H9 (cell line): ENCODE measurements at regions not wholly inside any gene's neighbourhood (a gene's known extent, or its start where the extent isn't known, plus 50 kb on each side); places are given as distances from the start of the nearest gene placed in this dataset.

Experiments used
- DNase-seq: peaks from one replicate; pipeline ENCODE4 v3.0.0-alpha.2; 2017
- H2AFZ ChIP-seq: one replicate; pipeline ENCODE4 v1.6.1; 2013; ENCODE audit warnings: mild to moderate bottlenecking, low read length, control low read depth, moderate library complexity
- H2AK5ac ChIP-seq: 2 replicates; pipeline ENCODE4 v1.6.1; 2013; ENCODE audit warnings: low read length, control low read depth, mixed read lengths; ENCODE audit not compliant: insufficient read length
- H2BK120ac ChIP-seq: one replicate; pipeline ENCODE4 v1.6.1; 2013; ENCODE audit warnings: low read depth, mild to moderate bottlenecking, low read length, control low read depth, inconsistent platforms; ENCODE audit not compliant: poor library complexity, severe bottlenecking
- H2BK12ac ChIP-seq: 2 replicates; pipeline ENCODE4 v1.6.1; 2013; ENCODE audit warnings: low read length, control low read depth, mixed read lengths, low read depth; ENCODE audit not compliant: insufficient read length
- H2BK15ac ChIP-seq: 2 replicates; pipeline ENCODE4 v1.6.1; 2013; ENCODE audit warnings: low read depth, low read length, control low read depth
- H2BK20ac ChIP-seq: one replicate; pipeline ENCODE4 v1.6.1; 2013; ENCODE audit warnings: low read depth, mild to moderate bottlenecking, low read length, control low read depth, inconsistent platforms; ENCODE audit not compliant: poor library complexity, severe bottlenecking
- H2BK5ac ChIP-seq: 2 replicates; pipeline ENCODE4 v1.6.1; 2013; ENCODE audit warnings: low read length, control low read depth, mixed read lengths; ENCODE audit not compliant: insufficient read length
- H3K14ac ChIP-seq: 2 replicates; pipeline ENCODE4 v1.6.1; 2013; ENCODE audit warnings: low read length, control low read depth; ENCODE audit not compliant: insufficient read depth
- H3K18ac ChIP-seq: 2 replicates; pipeline ENCODE4 v1.6.1; 2013; ENCODE audit warnings: low read depth, mild to moderate bottlenecking, mixed read lengths, low read length, control low read depth; ENCODE audit not compliant: insufficient read length
- H3K23ac ChIP-seq: 2 replicates; pipeline ENCODE4 v1.6.1; 2013; ENCODE audit warnings: low read length, control low read depth, mixed read lengths, low read depth; ENCODE audit not compliant: insufficient read length
- H3K23me2 ChIP-seq: 2 replicates; pipeline ENCODE4 v1.6.1; 2013; ENCODE audit warnings: low read depth, mild to moderate bottlenecking, mixed read lengths, low read length, control low read depth; ENCODE audit not compliant: insufficient read length, poor library complexity, severe bottlenecking
- H3K27ac ChIP-seq: 2 replicates; pipeline ENCODE4 v1.5.1; 2013; ENCODE audit warnings: low read length, control low read depth, mixed read lengths, low read depth; ENCODE audit not compliant: insufficient read length
- H3K27me3 ChIP-seq: 2 replicates; pipeline ENCODE4 v1.6.1; 2013; ENCODE audit warnings: low read length, control low read depth, inconsistent platforms; ENCODE audit not compliant: insufficient read depth
- H3K4ac ChIP-seq: 2 replicates; pipeline ENCODE4 v1.6.1; 2013; ENCODE audit warnings: low read depth, mild to moderate bottlenecking, control low read depth, inconsistent platforms, low read length, moderate library complexity
- H3K4me1 ChIP-seq: 2 replicates; pipeline ENCODE4 v1.6.1; 2013; ENCODE audit warnings: low read length, control low read depth, inconsistent platforms; ENCODE audit not compliant: insufficient read depth
- H3K4me2 ChIP-seq: 2 replicates; pipeline ENCODE4 v1.6.1; 2013; ENCODE audit warnings: low read length, control low read depth, mixed read lengths; ENCODE audit not compliant: insufficient read length, insufficient read depth
- H3K56ac ChIP-seq: 2 replicates; pipeline ENCODE4 v1.6.1; 2013; ENCODE audit warnings: low read depth, mild to moderate bottlenecking, mixed read lengths, low read length, control low read depth; ENCODE audit not compliant: insufficient read length
- H3K79me1 ChIP-seq: 2 replicates; pipeline ENCODE4 v1.6.1; 2013; ENCODE audit warnings: low read depth, mild to moderate bottlenecking, moderate library complexity, low read length, control low read depth, inconsistent platforms; ENCODE audit not compliant: insufficient read depth, poor library complexity, severe bottlenecking
- H3K79me2 ChIP-seq: 2 replicates; pipeline ENCODE4 v1.6.1; 2013; ENCODE audit warnings: low read length, control low read depth, inconsistent platforms; ENCODE audit not compliant: insufficient read depth
- H3K9ac ChIP-seq: 2 replicates; pipeline ENCODE4 v1.6.1; 2013; ENCODE audit warnings: low read length, control low read depth, mixed read lengths; ENCODE audit not compliant: insufficient read length; ENCODE audit errors: extremely low read depth
- H3K9me3 ChIP-seq: one replicate; pipeline ENCODE4 v1.6.1; 2013; ENCODE audit warnings: low read depth, low read length, inconsistent platforms; ENCODE audit not compliant: control insufficient read depth
- H3T11ph ChIP-seq: one replicate; pipeline ENCODE4 v1.6.1; 2013; ENCODE audit warnings: mild to moderate bottlenecking, low read length, control low read depth, inconsistent platforms
- H4K20me1 ChIP-seq: one replicate; pipeline ENCODE4 v1.6.1; 2013; ENCODE audit not compliant: control insufficient read depth, insufficient read length, insufficient read depth
- H4K5ac ChIP-seq: 2 replicates; pipeline ENCODE4 v1.6.1; 2013; ENCODE audit warnings: low read depth, mild to moderate bottlenecking, mixed read lengths, low read length, control low read depth; ENCODE audit not compliant: insufficient read length
- H4K8ac ChIP-seq: replicated peaks from 2 replicates; pipeline ENCODE4 v1.6.1; 2013; ENCODE audit warnings: low read length, control low read depth, mixed read lengths, low read depth; ENCODE audit not compliant: insufficient read length
- H4K91ac ChIP-seq: 2 replicates; pipeline ENCODE4 v1.6.1; 2013; ENCODE audit warnings: low read depth, mild to moderate bottlenecking, moderate library complexity, mixed read lengths, low read length, control low read depth; ENCODE audit not compliant: insufficient read length
- H3K27ac Mint-ChIP-seq, 3 experiments: 2 replicates in 2 of 3; 3 replicates in 1 of 3; pipeline ENCODE4 v1.8.0; 2020 to 2021; ENCODE audit warnings: mixed read lengths in 3 of 3, mild to moderate bottlenecking in 1 of 3, moderate library complexity in 1 of 3
- H3K27me3 Mint-ChIP-seq: 2 replicates; pipeline ENCODE4 v1.8.0; 2021; ENCODE audit warnings: low read depth, mild to moderate bottlenecking, moderate library complexity, mixed read lengths
- H3K36me3 Mint-ChIP-seq, 3 experiments: 2 replicates in 2 of 3; 3 replicates in 1 of 3; pipeline ENCODE4 v1.8.0; 2020 to 2021; ENCODE audit warnings: low read depth in 3 of 3, mixed read lengths in 3 of 3; ENCODE audit not compliant: insufficient read depth in 1 of 3
- H3K4me1 Mint-ChIP-seq, 2 experiments: 2 replicates each; pipeline ENCODE4 v1.8.0; 2020; ENCODE audit warnings: mixed read lengths in 2 of 2
- H3K4me3 Mint-ChIP-seq, 2 experiments: 2 replicates in 1 of 2; 3 replicates in 1 of 2; pipeline ENCODE4 v1.8.0; 2020 to 2021; ENCODE audit warnings: mild to moderate bottlenecking in 2 of 2, mixed read lengths in 2 of 2, moderate library complexity in 1 of 2
- H3K9me3 Mint-ChIP-seq, 2 experiments: 2 replicates in 1 of 2; 3 replicates in 1 of 2; pipeline ENCODE4 v1.8.0; 2020; ENCODE audit warnings: mild to moderate bottlenecking in 2 of 2, mixed read lengths in 2 of 2, moderate library complexity in 1 of 2
- WGBS: extraction: QIAGEN DNeasy Blood & Tissue Kit; methylation state at CpG from one replicate; pipeline ENCODE4 v1.1.7; 2013; ENCODE audit warnings: missing lambda C conversion rate, low lambda C conversion rate, mixed read lengths; ENCODE audit not compliant: insufficient read length; ENCODE audit errors: extremely low coverage; 5-methylcytosine and 5-hydroxymethylcytosine counted together
- TF ChIP-seq, protein P1 (sequence below): fragments of 200-600 bp; sonication (generic); conservative IDR thresholded peaks from 3 replicates; pipeline ENCODE4 v1.8.0; 2021; ENCODE audit warnings: antibody characterized with exemption, mild to moderate bottlenecking

DNA sequence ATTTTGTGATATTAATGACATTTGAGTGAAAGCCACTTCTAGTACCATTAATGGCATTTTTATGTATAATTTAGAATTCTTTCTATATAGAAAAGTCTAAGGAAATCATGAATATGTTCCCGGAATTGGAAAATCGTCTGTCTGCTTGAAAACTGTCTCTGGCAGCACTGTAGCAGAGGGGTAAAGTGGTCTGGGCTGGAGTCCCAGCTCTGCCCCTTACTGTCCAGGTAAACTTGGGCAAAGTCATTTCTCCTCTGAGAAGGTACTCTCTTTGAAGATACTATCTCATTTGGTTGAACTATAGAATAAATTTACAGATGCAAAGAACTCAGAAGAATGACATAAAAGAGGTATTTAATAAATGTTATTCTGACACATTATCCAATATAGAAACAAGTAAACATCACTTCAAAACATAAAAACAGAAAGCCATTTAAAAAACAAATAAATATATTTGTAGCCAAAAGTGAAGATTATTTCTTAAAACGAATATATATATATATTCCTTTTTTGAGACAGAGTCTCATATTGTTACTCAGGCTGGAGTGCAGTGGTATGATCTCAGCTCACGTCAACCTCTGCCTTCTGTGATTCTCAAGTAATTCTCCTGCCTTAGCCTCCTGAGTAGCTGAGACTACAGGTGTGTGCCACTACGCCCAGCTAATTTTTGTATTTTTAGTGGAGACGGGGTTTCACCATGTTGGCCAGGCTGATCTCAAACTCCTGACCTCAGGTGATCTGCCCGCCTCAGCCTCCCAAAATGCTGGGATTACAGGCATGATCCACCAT is 149.8 kb upstream of the ITGA4 start:
- no peak overlapping the region for H3K4ac ChIP-seq
- H3K14ac ChIP-seq = no peak overlapping the region
- no peak overlapping the region for H3K18ac ChIP-seq
- no peaks in the 10 kb centered on the region for H3K9me3 Mint-ChIP-seq
- H4K5ac ChIP-seq = no peak overlapping the region
- H3K4me3 Mint-ChIP-seq = no peak overlapping the region
- no peaks in the 10 kb centered on the region for H3K9me3 ChIP-seq
- H3K23ac ChIP-seq = no peak overlapping the region
- no peaks in the 10 kb centered on the region for H3K79me2 ChIP-seq
- H4K8ac ChIP-seq = no peak overlapping the region
- no CpG with 5 or more reads among the region's 7 CpGs for WGBS
- H3T11ph ChIP-seq = no peak overlapping the region
- no peak overlapping the region for H3K9ac ChIP-seq
- TF ChIP-seq, protein P1, sequence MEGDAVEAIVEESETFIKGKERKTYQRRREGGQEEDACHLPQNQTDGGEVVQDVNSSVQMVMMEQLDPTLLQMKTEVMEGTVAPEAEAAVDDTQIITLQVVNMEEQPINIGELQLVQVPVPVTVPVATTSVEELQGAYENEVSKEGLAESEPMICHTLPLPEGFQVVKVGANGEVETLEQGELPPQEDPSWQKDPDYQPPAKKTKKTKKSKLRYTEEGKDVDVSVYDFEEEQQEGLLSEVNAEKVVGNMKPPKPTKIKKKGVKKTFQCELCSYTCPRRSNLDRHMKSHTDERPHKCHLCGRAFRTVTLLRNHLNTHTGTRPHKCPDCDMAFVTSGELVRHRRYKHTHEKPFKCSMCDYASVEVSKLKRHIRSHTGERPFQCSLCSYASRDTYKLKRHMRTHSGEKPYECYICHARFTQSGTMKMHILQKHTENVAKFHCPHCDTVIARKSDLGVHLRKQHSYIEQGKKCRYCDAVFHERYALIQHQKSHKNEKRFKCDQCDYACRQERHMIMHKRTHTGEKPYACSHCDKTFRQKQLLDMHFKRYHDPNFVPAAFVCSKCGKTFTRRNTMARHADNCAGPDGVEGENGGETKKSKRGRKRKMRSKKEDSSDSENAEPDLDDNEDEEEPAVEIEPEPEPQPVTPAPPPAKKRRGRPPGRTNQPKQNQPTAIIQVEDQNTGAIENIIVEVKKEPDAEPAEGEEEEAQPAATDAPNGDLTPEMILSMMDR = no peak
- no peak overlapping the region for H3K56ac ChIP-seq
- no peak overlapping the region for H2BK15ac ChIP-seq
- H4K91ac ChIP-seq = no peak overlapping the region
- no peaks in the 10 kb centered on the region for H3K27me3 Mint-ChIP-seq
- H4K20me1 ChIP-seq = no peaks in the 10 kb centered on the region
- H3K79me1 ChIP-seq = no peaks in the 10 kb centered on the region
- H2BK12ac ChIP-seq = no peak overlapping the region
- H3K4me2 ChIP-seq = no peak overlapping the region
- no peaks in the 10 kb centered on the region for H3K27me3 ChIP-seq
- no peak overlapping the region for H3K27ac Mint-ChIP-seq
- H3K27ac ChIP-seq = no peak overlapping the region
- H3K4me1 Mint-ChIP-seq = peaks cover 7 to 8% of the 10 kb centered on the region in 2 experiments
- H2BK5ac ChIP-seq = no peak overlapping the region
- no peaks in the 10 kb centered on the region for H3K23me2 ChIP-seq
- no peaks in the 10 kb centered on the region for H3K4me1 ChIP-seq
- no peak overlapping the region for H2BK120ac ChIP-seq
- no peak overlapping the region for H2AK5ac ChIP-seq
- H3K36me3 Mint-ChIP-seq = no peaks in the 10 kb centered on the region
- DNase-seq = no peak
- no peak overlapping the region for H2AFZ ChIP-seq
- H2BK20ac ChIP-seq = no peak overlapping the region
